H1 (cell line): ENCODE measurements at regions not wholly inside any gene's neighbourhood (a gene's known extent, or its start where the extent isn't known, plus 50 kb on each side); places are given as distances from the start of the nearest gene placed in this dataset.

Experiments
- CTCF ChIA-PET: fragments of 300-600 bp; sonication (Branson Sonifier 250); formaldehyde crosslinking; loops from one replicate; lab custom pipeline; 2021; ENCODE audit not compliant: partially characterized antibody; lab: Charles Lee
- POLR2A ChIA-PET: fragments of 300-600 bp; sonication (Branson Sonifier 250); formaldehyde crosslinking; loops from one replicate; lab custom pipeline; 2021; ENCODE audit warnings: inconsistent platforms; ENCODE audit not compliant: partially characterized antibody; lab: Charles Lee
- DNase-seq, 2 experiments: peaks; one replicate each; pipeline versions ENCODE4 v3.0.0 to v3.0.0-alpha.2; 2010 to 2022; ENCODE audit warnings: low spot score in 2 of 2, low read depth in 1 of 2, mixed read lengths in 1 of 2
- FAIRE-seq: peaks from 2 replicates; lab custom pipeline; 2011; peaks lifted over from hg19 to GRCh38; lab: Jason Lieb, UNC
- H2AFZ ChIP-seq: 2 replicates; pipeline ENCODE4 v1.8.1; 2012; ENCODE audit warnings: low read length, inconsistent platforms
- H2AK5ac ChIP-seq: 2 replicates; pipeline ENCODE4 v1.6.1; 2013; ENCODE audit warnings: low read depth, low read length
- H2BK120ac ChIP-seq: replicated peaks from 2 replicates; pipeline ENCODE3; 2013; ENCODE audit warnings: low read depth, low read length, inconsistent platforms
- H2BK12ac ChIP-seq: 2 replicates; pipeline ENCODE4 v1.6.1; 2013; ENCODE audit warnings: low read depth, low read length
- H2BK15ac ChIP-seq: 2 replicates; pipeline ENCODE4 v1.6.1; 2013; ENCODE audit warnings: low read length
- H2BK20ac ChIP-seq: 2 replicates; pipeline ENCODE4 v1.6.1; 2013; ENCODE audit warnings: low read length
- H2BK5ac ChIP-seq: 2 replicates; pipeline ENCODE4 v1.6.1; 2013; ENCODE audit warnings: low read depth, low read length
- H3K14ac ChIP-seq: 2 replicates; pipeline ENCODE4 v1.6.1; 2013; ENCODE audit warnings: inconsistent platforms; ENCODE audit not compliant: insufficient read length
- H3K18ac ChIP-seq: 2 replicates; pipeline ENCODE4 v1.6.1; 2013; ENCODE audit warnings: low read length; ENCODE audit errors: extremely low read depth
- H3K23ac ChIP-seq: 2 replicates; pipeline ENCODE4 v1.6.1; 2013; ENCODE audit warnings: inconsistent platforms; ENCODE audit not compliant: insufficient read length
- H3K23me2 ChIP-seq: 2 replicates; pipeline ENCODE4 v1.6.1; 2013; ENCODE audit warnings: low read depth, low read length
- H3K27ac ChIP-seq: 2 replicates; pipeline ENCODE4 v1.6.1; 2011; ENCODE audit warnings: low read depth, low read length, inconsistent platforms
- H3K27me3 ChIP-seq, 4 experiments: replicated peaks in 1 of 4; 1 replicate in 1 of 4; 2 replicates in 3 of 4; pipeline versions ENCODE4 v1.6.1 to v1.8.1; 2011 to 2013; ENCODE audit warnings: low read length in 3 of 4, mild to moderate bottlenecking in 3 of 4, inconsistent platforms in 2 of 4, mixed read lengths in 2 of 4, moderate library complexity in 1 of 4; ENCODE audit not compliant: control insufficient read depth in 3 of 4, insufficient read depth in 3 of 4; ENCODE audit errors: extremely low read depth in 1 of 4
- H3K36me3 ChIP-seq, 4 experiments: 2 replicates each; pipeline versions ENCODE4 v1.6.1 to v1.8.1; 2011 to 2013; ENCODE audit warnings: mild to moderate bottlenecking in 4 of 4, low read length in 3 of 4, moderate library complexity in 2 of 4, control low read depth in 1 of 4, inconsistent platforms in 1 of 4; ENCODE audit not compliant: insufficient read depth in 4 of 4, control insufficient read depth in 2 of 4
- H3K4ac ChIP-seq: replicated peaks from 2 replicates; pipeline ENCODE3; 2013; ENCODE audit warnings: low read length, low read depth, mixed read lengths, inconsistent platforms; ENCODE audit not compliant: insufficient read length
- H3K4me1 ChIP-seq, 4 experiments: replicated peaks in 1 of 4; 1 replicate in 1 of 4; 2 replicates in 3 of 4; pipeline versions ENCODE4 v1.6.1 to v1.8.1; 2011 to 2013; ENCODE audit warnings: low read length in 3 of 4, inconsistent platforms in 2 of 4, mixed read lengths in 1 of 4; ENCODE audit not compliant: insufficient read depth in 4 of 4, control insufficient read depth in 3 of 4
- H3K4me2 ChIP-seq, 2 experiments: 2 replicates each; pipeline versions ENCODE4 v1.6.1 to v1.8.1; 2011 to 2013; ENCODE audit warnings: low read depth in 2 of 2, low read length in 2 of 2, control low read depth in 1 of 2, inconsistent platforms in 1 of 2, mild to moderate bottlenecking in 1 of 2; ENCODE audit not compliant: insufficient read depth in 1 of 2
- H3K4me3 ChIP-seq, 4 experiments: fragments of 200-600, 300-600 bp in 1 of 4; sonication (generic), shearing (Covaris generic), sonication (Bioruptor Twin) in 1 of 4; 2 replicates each; pipeline versions ENCODE4 v1.5.1 to v1.8.1; 2011 to 2016; ENCODE audit warnings: low read length in 4 of 4, low read depth in 3 of 4, control low read depth in 2 of 4, inconsistent platforms in 2 of 4, mild to moderate bottlenecking in 2 of 4, mixed read lengths in 1 of 4, moderate library complexity in 1 of 4; ENCODE audit not compliant: insufficient read depth in 2 of 4; ENCODE audit errors: extremely low read depth in 1 of 4
- H3K56ac ChIP-seq: replicated peaks from 2 replicates; pipeline ENCODE3; 2013; ENCODE audit warnings: low read depth, mild to moderate bottlenecking, mixed read lengths, low read length, inconsistent platforms; ENCODE audit not compliant: insufficient read length
- H3K79me1 ChIP-seq: 2 replicates; pipeline ENCODE4 v1.6.1; 2013; ENCODE audit warnings: low read depth, low read length, control low read depth
- H3K79me2 ChIP-seq, 2 experiments: 2 replicates each; pipeline versions ENCODE4 v1.6.1 to v1.8.1; 2012 to 2013; ENCODE audit warnings: low read length in 2 of 2, mild to moderate bottlenecking in 2 of 2, inconsistent platforms in 1 of 2; ENCODE audit not compliant: insufficient read depth in 2 of 2, control insufficient read depth in 1 of 2
- H3K9ac ChIP-seq, 4 experiments: replicated peaks in 1 of 4; 1 replicate in 1 of 4; 2 replicates in 3 of 4; pipeline versions ENCODE4 v1.6.1 to v1.8.1; 2011 to 2013; ENCODE audit warnings: low read depth in 3 of 4, low read length in 3 of 4, control low read depth in 2 of 4, mild to moderate bottlenecking in 2 of 4, moderate library complexity in 2 of 4, inconsistent platforms in 1 of 4; ENCODE audit errors: extremely low read depth in 1 of 4
- H3K9me3 ChIP-seq, 2 experiments: 2 replicates each; pipeline versions ENCODE4 v1.6.1 to v1.8.1; 2012 to 2013; ENCODE audit warnings: mild to moderate bottlenecking in 2 of 2, moderate library complexity in 2 of 2, control low read depth in 1 of 2, inconsistent platforms in 1 of 2, low read depth in 1 of 2, low read length in 1 of 2, mixed read lengths in 1 of 2; ENCODE audit not compliant: insufficient read depth in 2 of 2
- H4K20me1 ChIP-seq, 2 experiments: replicated peaks in 1 of 2; 2 replicates each; pipeline versions ENCODE3 to v1.8.1; 2011 to 2013; ENCODE audit warnings: inconsistent platforms in 2 of 2, low read length in 2 of 2, mild to moderate bottlenecking in 1 of 2; ENCODE audit not compliant: insufficient read depth in 2 of 2, control insufficient read depth in 1 of 2
- H4K5ac ChIP-seq: 2 replicates; pipeline ENCODE4 v1.6.1; 2013; ENCODE audit warnings: low read length, low read depth, mixed read lengths, inconsistent platforms; ENCODE audit not compliant: insufficient read length
- H4K8ac ChIP-seq: 2 replicates; pipeline ENCODE4 v1.8.0; 2013; ENCODE audit warnings: mild to moderate bottlenecking, moderate library complexity, low read length, inconsistent platforms; ENCODE audit not compliant: insufficient read depth; ENCODE audit errors: extremely low read depth
- H4K91ac ChIP-seq: replicated peaks from 2 replicates; pipeline ENCODE3; 2013; ENCODE audit warnings: low read length, mixed read lengths, inconsistent platforms; ENCODE audit not compliant: insufficient read length
- ATF3 ChIP-seq: IDR thresholded peaks from 2 replicates; pipeline ENCODE4 v1.6.1; 2011; ENCODE audit warnings: low read depth, mild to moderate bottlenecking, low read length; ENCODE audit not compliant: insufficient read depth
- CBX8 ChIP-seq: fragments of 300-800, 300-1000 bp; sonication (generic); IDR thresholded peaks from 2 replicates; pipeline ENCODE4 v1.7.1; 2016; ENCODE audit warnings: low read depth, low read length, borderline replicate concordance
- E2F6 ChIP-seq: IDR thresholded peaks from 2 replicates; pipeline ENCODE4 v1.6.1; 2012; ENCODE audit warnings: inconsistent platforms
- EGR1 ChIP-seq: IDR thresholded peaks from 2 replicates; pipeline ENCODE4 v1.6.1; 2011; ENCODE audit warnings: low read depth, low read length, borderline replicate concordance
- GTF2F1 ChIP-seq: IDR thresholded peaks from 2 replicates; pipeline ENCODE4 v1.6.1; 2012; ENCODE audit warnings: low read depth, low read length, improper control_type of control experiment, borderline replicate concordance
- JUN ChIP-seq: IDR thresholded peaks from 2 replicates; pipeline ENCODE4 v1.6.1; 2011; ENCODE audit warnings: low read depth, mild to moderate bottlenecking, improper control_type of control experiment, low read length
- KDM1A ChIP-seq: fragments of 200-600, 300-600 bp; sonication (generic); IDR thresholded peaks from 2 replicates; pipeline ENCODE4 v1.7.1; 2016; ENCODE audit warnings: mild to moderate bottlenecking, low read length, borderline replicate concordance
- KDM4A ChIP-seq: IDR thresholded peaks from one replicate; pipeline ENCODE4 v1.7.1; 2012; ENCODE audit warnings: low read depth, mild to moderate bottlenecking, moderate library complexity, low read length, inconsistent platforms; ENCODE audit not compliant: severe bottlenecking
- MAFK ChIP-seq: IDR thresholded peaks from 2 replicates; pipeline ENCODE4 v1.6.1; 2012; ENCODE audit warnings: low read depth, mild to moderate bottlenecking, improper control_type of control experiment, low read length
- SIRT6 ChIP-seq: IDR thresholded peaks from one replicate; pipeline ENCODE4 v1.7.1; 2012; ENCODE audit warnings: low read length, inconsistent platforms
- SUZ12 ChIP-seq: fragments of 200-600 bp; sonication (generic); IDR thresholded peaks from 2 replicates; pipeline ENCODE4 v1.6.1; 2012; ENCODE audit warnings: mild to moderate bottlenecking, inconsistent platforms, low read length, moderate library complexity, mixed read lengths
- TBP ChIP-seq: IDR thresholded peaks from 2 replicates; pipeline ENCODE4 v1.6.1; 2011; ENCODE audit warnings: low read depth, low read length, improper control_type of control experiment
- TCF12 ChIP-seq: IDR thresholded peaks from 2 replicates; pipeline ENCODE4 v1.6.1; 2011; ENCODE audit warnings: low read depth, mild to moderate bottlenecking, low read length
- YY1 ChIP-seq: IDR thresholded peaks from 2 replicates; pipeline ENCODE4 v1.6.1; 2011; ENCODE audit warnings: low read depth, mild to moderate bottlenecking, low read length

GRCh38 chr11:111035746-111036145 lies 209.8 kb upstream of the POU2AF2 start (continued):
- TF ChIP-seq EGR1 (no peak), CBX8 (no peak)

GRCh38 chr11:111026241-111026640 lies 219.3 kb upstream of the POU2AF2 start:
- H3K9me3 ChIP-seq: no peaks in the 10 kb centered on the region
- FAIRE-seq (no peak), DNase-seq (no peak)
- ChIA-PET POLR2A (no interaction called here), CTCF (interaction anchor here (1.1 kb wide), 1 partner anchor 547 kb away, joined by 3 read pairs; no protein-coding TSS in a partner anchor)
- no peak overlapping the region for H2BK12ac ChIP-seq
- H3K36me3 ChIP-seq: no peaks in the 10 kb centered on the region
- H2BK120ac ChIP-seq: no peak overlapping the region
- no peak overlapping the region for H2BK15ac ChIP-seq
- no peaks in the 10 kb centered on the region for H3K79me1 ChIP-seq
- no peak overlapping the region for H4K91ac ChIP-seq
- H2BK20ac ChIP-seq: no peak overlapping the region
- H4K20me1 ChIP-seq: no peaks in the 10 kb centered on the region
- no peak overlapping the region for H3K18ac ChIP-seq
- no peak overlapping the region for H3K4ac ChIP-seq
- H3K27ac ChIP-seq: no peak overlapping the region
- H2AFZ ChIP-seq: no peak overlapping the region
- no peaks in the 10 kb centered on the region for H3K27me3 ChIP-seq
- no peak overlapping the region for H4K8ac ChIP-seq
- no peak overlapping the region for H2AK5ac ChIP-seq
- H3K23me2 ChIP-seq: no peaks in the 10 kb centered on the region
- no peak overlapping the region for H2BK5ac ChIP-seq
- no peak overlapping the region for H3K23ac ChIP-seq
- no peaks in the 10 kb centered on the region; a peak in 1 of 7 replicates for H3K4me1 ChIP-seq
- H3K56ac ChIP-seq: no peak overlapping the region
- no peak overlapping the region for H4K5ac ChIP-seq
- no peak overlapping the region for H3K14ac ChIP-seq
- no peak overlapping the region for H3K4me2 ChIP-seq
- H3K79me2 ChIP-seq: no peaks in the 10 kb centered on the region
- no peak overlapping the region for H3K4me3 ChIP-seq
- no peak overlapping the region for H3K9ac ChIP-seq
- TF ChIP-seq ATF3 (no peak), SIRT6 (no peak), TBP (no peak), SUZ12 (no peak), MAFK (no peak), E2F6 (no peak), TCF12 (no peak), GTF2F1 (no peak), JUN (no peak), YY1 (no peak), KDM1A (no peak), KDM4A (no peak)
